Left renal pelvis (tissue), 4 donors: ENCODE measurements at regions not wholly inside any gene's neighbourhood (a gene's known extent, or its start where the extent isn't known, plus 50 kb on each side); places are given as distances from the start of the nearest gene placed in this dataset.

Experiments used
- DNase-seq, 4 donors: peaks; one replicate each; pipeline ENCODE4 v3.0.0-alpha.2; 2013; ENCODE audit warnings: low read depth in 4 of 4, low spot score in 3 of 4

GRCh38 chr4:126686491-126686890 is 946.3 kb upstream of the INTU start:
- DNase-seq: no peak

- no peak for DNase-seq
Observed at GRCh38 chr4:126687655-126688358, 945.0 kb upstream of the INTU start.

GRCh38 chr4:126691797-126692196 is 941.0 kb upstream of the INTU start:
- DNase-seq: no peak

GRCh38 chr4:126697748-126698147 is 935.0 kb upstream of the INTU start:
- DNase-seq: no peak

GRCh38 chr4:126698224-126698623 is 934.5 kb upstream of the INTU start:
- DNase-seq: no peak

- DNase-seq: no peak
Observed at GRCh38 chr4:126701756-126702155, 931.0 kb upstream of the INTU start.

- DNase-seq: no peak
Observed at GRCh38 chr4:126702747-126703146, 930.0 kb upstream of the INTU start.

GRCh38 chr4:126705266-126705665 is 927.5 kb upstream of the INTU start:
- no peak for DNase-seq

GRCh38 chr4:126708716-126709115 is 924.0 kb upstream of the INTU start:
- DNase-seq: no peak

- no peak for DNase-seq
Observed at GRCh38 chr4:126710935-126711334, 921.8 kb upstream of the INTU start.

GRCh38 chr4:126715067-126715466 is 917.7 kb upstream of the INTU start:
- DNase-seq: no peak

- DNase-seq: no peak
Observed at GRCh38 chr4:126715681-126716080, 917.1 kb upstream of the INTU start.

- DNase-seq: no peak
Observed at GRCh38 chr4:126718136-126718535, 914.6 kb upstream of the INTU start.

GRCh38 chr4:126719852-126720251 is 912.9 kb upstream of the INTU start:
- DNase-seq: no peak

GRCh38 chr4:126725906-126726305 is 906.9 kb upstream of the INTU start:
- no peak for DNase-seq

GRCh38 chr4:126727461-126727860 is 905.3 kb upstream of the INTU start:
- DNase-seq: no peak

- no peak for DNase-seq
Observed at GRCh38 chr4:126731062-126731461, 901.7 kb upstream of the INTU start.

- no peak for DNase-seq
Observed at GRCh38 chr4:126733301-126733700, 899.5 kb upstream of the INTU start.

GRCh38 chr4:126734465-126734864 is 898.3 kb upstream of the INTU start:
- no peak for DNase-seq

- no peak for DNase-seq
Observed at GRCh38 chr4:126735294-126736132, 897.2 kb upstream of the INTU start.

GRCh38 chr4:126736133-126736518 is 896.6 kb upstream of the INTU start:
- DNase-seq: no peak

- DNase-seq: no peak
Observed at GRCh38 chr4:126737899-126738526, 894.7 kb upstream of the INTU start.
